ENCODE measurements at regions not wholly inside any gene's neighbourhood (a gene's known extent, or its start where the extent isn't known, plus 50 kb on each side); places are given as distances from the start of the nearest gene placed in this dataset.

DNA sequence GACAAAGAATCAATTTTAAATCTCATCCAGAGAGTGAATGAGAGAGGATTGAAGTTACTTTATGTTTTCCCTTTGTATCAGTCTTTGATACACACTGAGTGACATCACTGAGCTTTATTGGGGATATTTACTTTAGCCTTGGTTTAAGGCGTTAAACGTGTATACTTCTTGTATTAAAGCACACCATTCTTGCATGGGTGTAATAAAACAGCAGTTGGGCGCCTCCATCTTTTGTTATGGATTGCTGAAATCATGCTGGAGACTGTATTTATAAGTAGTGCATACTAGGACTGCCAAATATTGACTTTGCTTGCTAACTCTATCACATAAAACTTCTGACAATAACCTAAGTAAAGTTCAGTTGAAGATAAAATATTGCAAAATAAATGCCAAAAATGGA is 1755.8 kb upstream of the WWC1 start:
- Histone ChIP-seq H3K4me1 (ENCODE audit: insufficient read depth, low read length) (no peaks in the 10 kb centered on the region), H3K27me3 (ENCODE audit: control insufficient read depth in 1 of 2, insufficient read depth in 2 of 2, low read length in 2 of 2) (no peaks in the 10 kb centered on the region), H3K36me3 (replicated peaks in 1 of 2; ENCODE audit: control insufficient read depth in 1 of 2, insufficient read depth in 2 of 2, low read length in 2 of 2) (no peaks in the 10 kb centered on the region), H3K4me2 (ENCODE audit: low read depth, low read length) (no peak overlapping the region), H3K79me2 (ENCODE audit: insufficient read depth, low read length) (no peaks in the 10 kb centered on the region), H2AFZ (ENCODE audit: low read length) (no peak overlapping the region), H4K20me1 (ENCODE audit: insufficient read depth, low read length) (no peaks in the 10 kb centered on the region), H3K27ac (ENCODE audit: extremely low read length, insufficient read depth, low read length) (no peak overlapping the region), H3K9me3 (ENCODE audit: low read length) (peaks cover 79% of the 10 kb centered on the region), H3K9ac (ENCODE audit: insufficient read depth, low read depth, low read length) (no peak overlapping the region), H3K4me3 (replicated peaks in 1 of 3; ENCODE audit: insufficient read depth in 1 of 3, low read depth in 2 of 3, low read length in 3 of 3) (no peak overlapping the region)
- FAIRE-seq (no peak), ATAC-seq (no peak), DNase-seq (ENCODE audit: low spot score) (no peak)
- ChIA-PET CTCF (ENCODE audit: low intra/inter-chr PET ratio, low total read pairs) (no interaction called here), POLR2A (no interaction called here)
- intact Hi-C loops (cut with micrococcal nuclease; ENCODE audit: unreplicated experiment) (no loop called here), in situ Hi-C loops (cut with HindIII; ENCODE audit: extremely low pct_ligation_motif_present, low pct_unique_long_range_greater_than_20kb) (no loop called here)
- no TSS peak for BruUV-seq (replicated peaks)
- no peak for TF ChIP-seq ZNF549 (CRISPR knock-in tag; IDR thresholded peaks at IDR 0.05)
- no peak for TF ChIP-seq TEAD3 (CRISPR knock-in tag; optimal IDR thresholded peaks at IDR 0.05; ENCODE audit: borderline replicate concordance)
- no peak for TF ChIP-seq MZF1 (CRISPR knock-in tag; IDR thresholded peaks at IDR 0.05; ENCODE audit: borderline replicate concordance)
- no peak for TF ChIP-seq ESRRA (CRISPR knock-in tag; IDR thresholded peaks at IDR 0.05; ENCODE audit: low read depth)
- 2% methylated on average over 3 of the region's 3 CpGs for WGBS (ENCODE audit: low lambda C conversion rate)

DNA sequence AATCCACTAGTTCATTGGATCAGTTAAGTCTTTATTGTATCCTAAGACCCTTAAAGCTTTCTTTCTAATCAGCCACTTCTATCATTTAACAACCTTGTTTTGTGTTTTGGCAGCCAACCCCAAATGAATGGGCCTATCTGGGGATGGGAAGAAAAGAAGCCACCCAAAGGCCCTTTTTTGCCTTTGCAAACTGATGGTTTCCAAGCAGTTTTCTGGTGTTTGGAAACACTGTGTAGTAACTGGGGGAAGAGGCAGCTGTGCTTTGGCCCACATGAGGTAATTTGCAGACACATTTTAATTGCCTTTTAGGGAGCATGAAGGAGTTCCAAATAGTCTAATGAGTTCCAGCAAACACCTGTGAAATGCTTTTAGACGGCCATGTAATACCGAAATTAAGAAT is 1751.3 kb upstream of the WWC1 start:
- Histone ChIP-seq H3K79me2 (ENCODE audit: insufficient read depth, low read length) (no peaks in the 10 kb centered on the region), H4K20me1 (ENCODE audit: insufficient read depth, low read length) (no peaks in the 10 kb centered on the region), H3K9me3 (ENCODE audit: low read length) (peaks cover 83% of the 10 kb centered on the region), H3K4me1 (ENCODE audit: insufficient read depth, low read length) (no peaks in the 10 kb centered on the region), H3K27me3 (ENCODE audit: control insufficient read depth in 1 of 2, insufficient read depth in 2 of 2, low read length in 2 of 2) (no peaks in the 10 kb centered on the region), H3K27ac (ENCODE audit: extremely low read length, insufficient read depth, low read length) (no peak overlapping the region), H2AFZ (ENCODE audit: low read length) (no peak overlapping the region), H3K36me3 (replicated peaks in 1 of 2; ENCODE audit: control insufficient read depth in 1 of 2, insufficient read depth in 2 of 2, low read length in 2 of 2) (no peaks in the 10 kb centered on the region), H3K4me2 (ENCODE audit: low read depth, low read length) (no peak overlapping the region), H3K9ac (ENCODE audit: insufficient read depth, low read depth, low read length) (no peak overlapping the region), H3K4me3 (replicated peaks in 1 of 3; ENCODE audit: insufficient read depth in 1 of 3, low read depth in 2 of 3, low read length in 3 of 3) (no peak overlapping the region)
- ChIA-PET CTCF (ENCODE audit: low intra/inter-chr PET ratio, low total read pairs) (no interaction called here), POLR2A (no interaction called here)
- BruUV-seq (replicated peaks) = no TSS peak
- in situ Hi-C loops (cut with HindIII; ENCODE audit: extremely low pct_ligation_motif_present, low pct_unique_long_range_greater_than_20kb) (no loop called here), intact Hi-C loops (cut with micrococcal nuclease; ENCODE audit: unreplicated experiment) (no loop called here)
- ATAC-seq (no peak), FAIRE-seq (no peak), DNase-seq (ENCODE audit: low spot score) (no peak)
- 0% methylated on average over 2 of the region's 2 CpGs for WGBS (ENCODE audit: low lambda C conversion rate)
- TF ChIP-seq FOSL1 (CRISPR knock-in tag; IDR thresholded peaks at IDR 0.05; ENCODE audit: borderline replicate concordance) (no peak), ZNF552 (CRISPR knock-in tag; IDR thresholded peaks at IDR 0.05; ENCODE audit: borderline replicate concordance) (no peak), ZFP36L1 (CRISPR knock-in tag; IDR thresholded peaks at IDR 0.05) (no peak), GZF1 (CRISPR knock-in tag; IDR thresholded peaks at IDR 0.05) (no peak), SNRNP70 (IDR thresholded peaks at IDR 0.05; ENCODE audit: low read depth, low read length) (no peak), SSRP1 (CRISPR knock-in tag; IDR thresholded peaks at IDR 0.05) (no peak), POLR2AphosphoS5 (IDR thresholded peaks at IDR 0.05; ENCODE audit: low read depth, low read length) (no peak), ZNF446 (CRISPR knock-in tag; IDR thresholded peaks at IDR 0.05) (no peak), ZNF274 (CRISPR knock-in tag; IDR thresholded peaks at IDR 0.05) (no peak), ZSCAN9 (CRISPR knock-in tag; IDR thresholded peaks at IDR 0.05; ENCODE audit: borderline replicate concordance) (no peak), GABPB1 (CRISPR knock-in tag; IDR thresholded peaks at IDR 0.05) (no peak)
- TF ChIP-seq, protein P1, sequence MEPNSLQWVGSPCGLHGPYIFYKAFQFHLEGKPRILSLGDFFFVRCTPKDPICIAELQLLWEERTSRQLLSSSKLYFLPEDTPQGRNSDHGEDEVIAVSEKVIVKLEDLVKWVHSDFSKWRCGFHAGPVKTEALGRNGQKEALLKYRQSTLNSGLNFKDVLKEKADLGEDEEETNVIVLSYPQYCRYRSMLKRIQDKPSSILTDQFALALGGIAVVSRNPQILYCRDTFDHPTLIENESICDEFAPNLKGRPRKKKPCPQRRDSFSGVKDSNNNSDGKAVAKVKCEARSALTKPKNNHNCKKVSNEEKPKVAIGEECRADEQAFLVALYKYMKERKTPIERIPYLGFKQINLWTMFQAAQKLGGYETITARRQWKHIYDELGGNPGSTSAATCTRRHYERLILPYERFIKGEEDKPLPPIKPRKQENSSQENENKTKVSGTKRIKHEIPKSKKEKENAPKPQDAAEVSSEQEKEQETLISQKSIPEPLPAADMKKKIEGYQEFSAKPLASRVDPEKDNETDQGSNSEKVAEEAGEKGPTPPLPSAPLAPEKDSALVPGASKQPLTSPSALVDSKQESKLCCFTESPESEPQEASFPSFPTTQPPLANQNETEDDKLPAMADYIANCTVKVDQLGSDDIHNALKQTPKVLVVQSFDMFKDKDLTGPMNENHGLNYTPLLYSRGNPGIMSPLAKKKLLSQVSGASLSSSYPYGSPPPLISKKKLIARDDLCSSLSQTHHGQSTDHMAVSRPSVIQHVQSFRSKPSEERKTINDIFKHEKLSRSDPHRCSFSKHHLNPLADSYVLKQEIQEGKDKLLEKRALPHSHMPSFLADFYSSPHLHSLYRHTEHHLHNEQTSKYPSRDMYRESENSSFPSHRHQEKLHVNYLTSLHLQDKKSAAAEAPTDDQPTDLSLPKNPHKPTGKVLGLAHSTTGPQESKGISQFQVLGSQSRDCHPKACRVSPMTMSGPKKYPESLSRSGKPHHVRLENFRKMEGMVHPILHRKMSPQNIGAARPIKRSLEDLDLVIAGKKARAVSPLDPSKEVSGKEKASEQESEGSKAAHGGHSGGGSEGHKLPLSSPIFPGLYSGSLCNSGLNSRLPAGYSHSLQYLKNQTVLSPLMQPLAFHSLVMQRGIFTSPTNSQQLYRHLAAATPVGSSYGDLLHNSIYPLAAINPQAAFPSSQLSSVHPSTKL (CRISPR knock-in tag; IDR thresholded peaks at IDR 0.05) = no peak
- TF ChIP-seq, protein P2, sequence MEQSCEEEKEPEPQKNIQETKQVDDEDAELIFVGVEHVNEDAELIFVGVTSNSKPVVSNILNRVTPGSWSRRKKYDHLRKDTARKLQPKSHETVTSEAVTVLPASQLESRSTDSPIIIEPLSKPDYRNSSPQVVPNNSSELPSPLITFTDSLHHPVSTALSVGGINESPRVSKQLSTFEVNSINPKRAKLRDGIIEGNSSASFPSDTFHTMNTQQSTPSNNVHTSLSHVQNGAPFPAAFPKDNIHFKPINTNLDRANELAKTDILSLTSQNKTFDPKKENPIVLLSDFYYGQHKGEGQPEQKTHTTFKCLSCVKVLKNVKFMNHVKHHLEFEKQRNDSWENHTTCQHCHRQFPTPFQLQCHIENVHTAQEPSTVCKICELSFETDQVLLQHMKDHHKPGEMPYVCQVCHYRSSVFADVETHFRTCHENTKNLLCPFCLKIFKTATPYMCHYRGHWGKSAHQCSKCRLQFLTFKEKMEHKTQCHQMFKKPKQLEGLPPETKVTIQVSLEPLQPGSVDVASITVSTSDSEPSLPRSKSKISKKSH (CRISPR knock-in tag; IDR thresholded peaks at IDR 0.05; ENCODE audit: borderline replicate concordance) = no peak
